Daoy (cell line): ENCODE measurements at regions not wholly inside any gene's neighbourhood (a gene's known extent, or its start where the extent isn't known, plus 50 kb on each side); places are given as distances from the start of the nearest gene placed in this dataset.
"Not testable (repeated sequence)": the region's sequence is repeated elsewhere in the genome, so short reads cannot be mapped to it uniquely, and the experiment has no call there.

Experiments
- DNase-seq: peaks from one replicate; pipeline ENCODE4 v3.0.0-alpha.2; 2015; ENCODE audit warnings: low read depth

DNA sequence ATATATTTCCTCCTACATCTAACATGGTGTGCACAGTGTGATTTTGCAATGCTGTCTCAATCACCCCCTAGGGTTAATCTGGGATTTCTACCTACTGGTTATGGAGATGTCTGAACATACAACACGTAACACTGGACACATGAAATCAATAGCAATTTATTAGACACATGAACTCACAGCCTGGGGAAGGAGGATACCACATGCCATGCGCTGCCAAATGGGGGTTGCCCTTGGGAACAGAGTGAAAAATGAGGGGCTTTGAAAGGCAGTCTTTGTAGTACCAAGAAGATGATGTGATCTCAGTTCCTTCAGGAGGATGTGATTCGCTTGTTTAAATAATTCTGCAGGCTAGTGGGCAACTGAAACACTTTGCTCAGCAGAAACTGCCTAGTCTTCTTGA, 253.6 kb upstream of the LRRC4C start:
- DNase-seq, result no peak

DNA sequence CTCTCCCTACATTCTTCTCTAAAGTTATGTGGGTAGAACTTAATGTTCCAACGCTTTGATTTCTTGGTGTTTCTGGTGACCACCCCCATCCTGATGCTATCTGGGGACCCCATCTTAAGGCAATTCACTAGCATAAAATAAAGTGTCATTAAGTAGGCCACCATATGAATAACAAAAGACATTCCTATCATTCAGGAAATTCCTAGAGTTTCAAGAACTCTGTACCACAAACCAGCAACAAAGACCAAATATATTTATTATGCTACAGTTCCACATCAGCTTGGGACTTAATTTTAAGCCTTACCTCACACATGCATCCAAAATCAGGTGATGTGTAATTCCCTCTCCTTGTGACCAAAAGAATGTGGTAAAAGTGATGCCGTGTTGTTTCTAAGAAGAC, 254.6 kb upstream of the LRRC4C start:
- DNase-seq, result no peak

DNA sequence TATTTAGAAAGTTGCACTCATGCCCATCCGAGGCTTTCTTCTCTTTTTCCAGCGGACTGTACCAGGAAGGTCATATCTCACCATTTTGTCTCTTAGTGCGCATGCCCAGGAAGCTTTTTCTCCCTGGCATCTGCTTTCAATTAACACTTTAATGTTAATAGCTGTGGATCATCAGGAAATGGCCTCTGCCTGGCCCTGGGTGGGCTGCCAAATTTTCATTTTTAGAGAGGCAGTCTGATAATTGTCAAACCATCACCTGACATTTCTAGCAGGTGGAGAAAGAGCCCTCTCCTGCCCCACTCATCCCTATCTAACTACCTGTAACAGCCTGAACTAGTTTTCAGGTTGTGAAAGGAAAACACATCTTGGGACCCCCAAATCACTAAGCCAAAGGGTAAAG, 257.4 kb upstream of the LRRC4C start:
- no peak for DNase-seq

DNA sequence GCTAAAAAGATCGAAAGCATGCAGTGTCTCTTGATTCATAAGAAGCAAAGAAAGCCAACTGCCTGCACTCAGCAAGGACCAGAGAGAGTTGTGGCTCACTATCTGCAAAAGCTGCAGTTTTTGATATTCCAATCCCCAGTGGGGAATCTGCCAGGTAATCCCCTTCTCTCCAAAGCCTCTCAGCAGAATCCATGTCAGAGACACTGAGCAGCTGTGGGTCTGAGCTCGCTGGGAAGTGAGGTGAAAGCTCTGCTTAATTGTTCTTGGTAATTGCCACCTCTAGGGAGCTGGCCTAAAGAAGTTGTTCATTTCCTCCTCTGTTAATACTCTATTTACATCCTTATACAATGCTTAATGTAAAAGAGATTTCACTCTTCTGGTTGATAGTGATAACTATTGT, 261.3 kb upstream of the LRRC4C start:
- no peak for DNase-seq

DNA sequence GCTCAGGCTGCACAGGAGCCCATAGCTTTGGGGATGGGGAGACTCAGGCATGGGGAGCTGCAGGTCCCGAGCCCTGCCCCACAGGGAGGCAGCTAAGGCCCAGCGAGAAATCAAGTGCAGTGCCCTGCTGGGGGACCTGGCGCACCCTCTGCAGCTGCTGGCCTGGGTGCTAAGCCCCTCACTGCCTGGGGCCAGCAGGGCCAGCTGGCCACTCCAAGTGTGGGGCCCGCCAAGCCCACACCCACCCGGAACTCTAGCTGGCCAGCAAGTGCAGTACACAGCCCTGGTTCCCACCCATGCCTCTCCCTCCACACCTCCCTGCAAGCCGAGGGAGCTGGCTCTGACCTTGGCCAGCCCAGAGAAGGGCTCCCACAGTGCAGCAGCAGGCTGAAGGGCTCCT, 268.7 kb upstream of the LRRC4C start:
- DNase-seq, result not testable (repeated sequence)

DNA sequence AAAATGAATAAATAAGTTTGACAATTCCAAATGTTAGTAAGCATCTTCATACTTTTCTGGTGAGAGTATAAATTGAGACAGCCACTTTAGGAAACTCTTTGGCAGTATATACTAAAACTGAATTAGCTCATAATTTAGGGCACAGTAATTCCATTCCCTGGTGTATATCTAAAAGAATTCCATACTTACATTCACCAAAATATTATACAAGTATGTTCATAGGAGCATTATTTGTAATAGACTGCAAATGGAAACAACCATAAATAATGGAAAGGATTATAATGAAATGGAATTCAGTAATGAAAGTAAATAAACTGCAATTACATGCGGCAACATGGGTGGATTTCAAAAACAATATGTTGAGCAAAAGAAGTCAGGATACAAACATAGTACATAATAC, 315.8 kb upstream of the LRRC4C start:
- DNase-seq, result no peak

DNA sequence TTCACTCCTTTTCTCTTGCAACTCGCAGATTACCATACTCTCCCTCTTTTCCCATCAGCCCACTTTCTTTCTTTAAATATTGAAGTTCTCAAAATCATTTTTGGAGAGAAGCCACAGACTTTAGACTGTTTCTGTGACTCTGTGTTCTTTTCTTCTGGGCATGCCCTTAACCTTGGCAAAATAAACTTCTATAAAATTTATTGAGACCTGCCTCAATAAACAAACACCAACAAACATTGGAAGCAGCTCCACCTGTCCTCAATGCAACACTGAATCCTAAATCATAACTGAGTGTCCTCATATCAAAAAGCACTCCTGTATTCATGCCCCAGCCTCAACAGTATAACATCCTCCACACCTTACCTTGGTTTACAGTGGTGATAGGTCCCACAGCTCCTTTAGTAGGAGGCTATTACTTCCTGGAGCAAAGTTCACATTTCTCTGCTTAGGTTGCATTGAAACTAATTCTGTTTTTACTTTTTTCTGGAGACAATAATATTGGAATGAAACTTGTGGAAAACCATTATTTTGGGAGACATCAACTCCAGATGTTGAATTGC, 320.0 kb upstream of the LRRC4C start:
- DNase-seq, result no peak

DNA sequence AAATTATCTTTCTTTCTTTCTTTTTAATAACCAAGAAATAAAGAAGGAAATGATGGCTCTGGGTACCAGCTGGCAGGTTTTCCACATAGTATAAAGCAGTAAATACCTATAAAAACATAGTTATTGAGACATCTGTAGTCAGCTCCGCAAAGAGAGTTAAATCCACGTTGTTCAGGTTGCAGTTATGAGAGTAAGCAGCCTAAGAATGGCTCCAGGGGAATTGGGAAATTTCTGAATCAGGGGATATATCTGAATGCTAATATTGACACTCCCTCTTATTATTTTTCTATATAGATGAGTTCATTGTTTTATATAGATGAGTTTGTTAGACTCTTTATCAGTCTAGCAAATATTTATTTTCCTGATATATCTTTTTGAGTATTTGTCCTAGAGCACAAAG, 322.0 kb upstream of the LRRC4C start:
- DNase-seq, result no peak

DNA sequence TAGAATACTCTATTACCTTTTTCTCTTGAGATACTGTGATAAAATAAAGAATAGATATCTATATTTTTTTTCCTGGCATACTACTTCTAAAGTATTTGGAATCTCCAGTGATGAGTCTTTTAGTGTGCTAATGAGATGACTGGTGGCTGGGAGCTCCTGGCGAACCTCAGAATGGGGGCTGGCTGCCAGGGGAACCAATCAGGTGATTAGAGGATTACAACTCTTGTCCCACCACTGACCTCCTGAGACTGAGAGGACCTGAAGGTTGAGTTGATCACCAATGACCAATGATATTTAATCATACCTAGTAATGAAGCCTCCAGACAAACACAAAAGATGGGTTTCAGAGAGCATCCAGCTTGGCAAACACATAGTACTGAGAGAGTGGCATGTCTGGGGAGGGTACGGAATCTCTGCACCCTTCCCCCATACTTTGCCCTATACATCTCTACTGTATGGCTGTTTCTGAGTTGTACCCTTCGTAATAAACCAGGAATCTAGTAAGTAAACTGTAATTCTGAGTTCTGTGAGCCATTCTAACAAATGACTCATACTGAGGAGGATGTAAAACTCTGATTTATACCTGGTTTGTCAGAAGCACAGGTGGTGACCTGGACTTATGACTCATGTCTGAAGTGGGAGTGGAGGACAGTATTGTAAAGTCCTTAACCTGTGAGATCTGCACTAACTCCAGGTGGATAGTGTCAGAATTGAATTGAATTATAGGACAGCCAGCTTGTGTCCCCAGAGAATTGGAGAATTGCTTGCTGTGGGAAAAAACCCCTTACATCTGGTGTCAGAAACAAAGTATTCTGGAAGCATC, 325.3 kb upstream of the LRRC4C start:
- DNase-seq, result no peak

DNA sequence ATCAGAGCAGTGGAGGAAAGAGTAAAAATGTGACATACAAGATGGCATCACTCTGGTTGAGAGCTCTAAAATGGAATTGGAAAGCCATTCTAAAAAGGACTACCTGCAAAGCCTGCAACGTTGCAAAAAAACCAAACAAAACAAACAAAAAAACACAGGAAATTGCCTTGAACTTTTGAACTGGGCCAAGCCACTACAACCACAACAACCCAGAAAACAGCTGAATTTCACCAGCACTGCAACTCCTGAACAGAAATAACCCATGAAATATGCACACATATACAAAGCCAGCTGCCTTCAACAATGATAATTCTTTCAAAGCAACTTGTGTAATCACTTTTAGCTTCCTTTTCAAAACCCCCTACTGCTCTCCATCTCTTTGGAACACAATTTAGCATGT, 326.6 kb upstream of the LRRC4C start:
- DNase-seq, result no peak

DNA sequence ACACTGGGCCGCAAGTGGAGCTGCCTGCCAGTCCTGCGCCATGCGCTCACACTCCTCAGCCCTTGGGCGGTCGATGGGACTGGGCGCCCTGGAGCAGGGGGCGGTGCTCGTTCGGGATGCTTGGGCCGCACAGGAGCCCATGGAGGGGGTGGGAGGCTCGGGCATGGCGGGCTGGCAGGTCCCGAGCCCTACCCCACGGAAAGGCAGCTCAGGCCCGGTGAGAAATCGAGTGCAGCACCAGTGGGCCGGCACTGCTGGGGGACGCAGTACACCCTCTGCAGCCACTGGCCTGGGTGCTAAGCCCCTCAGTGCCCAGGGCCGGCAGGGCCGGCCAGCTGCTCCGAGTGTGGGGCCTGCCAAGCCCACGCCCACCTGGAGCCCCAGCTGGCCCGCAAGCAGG, 328.7 kb upstream of the LRRC4C start:
- no peak for DNase-seq

DNA sequence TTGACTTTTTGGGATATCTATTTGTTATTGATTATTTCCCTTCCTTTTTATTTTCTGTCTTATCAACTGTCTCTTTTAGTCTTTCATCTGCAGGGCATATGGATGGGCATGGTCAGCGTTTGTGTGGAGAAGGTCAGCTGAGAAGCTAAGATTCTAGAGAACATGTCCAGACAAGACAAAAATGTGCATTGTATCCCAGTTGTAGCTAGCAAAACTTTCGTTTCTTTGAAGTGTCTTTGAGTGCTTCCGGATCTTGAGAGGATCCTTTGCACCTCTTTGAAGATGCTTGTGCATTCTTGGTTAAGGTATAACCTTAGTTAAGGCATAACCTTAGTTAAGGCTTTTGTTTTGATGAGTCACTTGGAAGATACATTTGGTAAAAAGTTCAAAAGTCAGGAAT, 329.9 kb upstream of the LRRC4C start:
- DNase-seq, result no peak

DNA sequence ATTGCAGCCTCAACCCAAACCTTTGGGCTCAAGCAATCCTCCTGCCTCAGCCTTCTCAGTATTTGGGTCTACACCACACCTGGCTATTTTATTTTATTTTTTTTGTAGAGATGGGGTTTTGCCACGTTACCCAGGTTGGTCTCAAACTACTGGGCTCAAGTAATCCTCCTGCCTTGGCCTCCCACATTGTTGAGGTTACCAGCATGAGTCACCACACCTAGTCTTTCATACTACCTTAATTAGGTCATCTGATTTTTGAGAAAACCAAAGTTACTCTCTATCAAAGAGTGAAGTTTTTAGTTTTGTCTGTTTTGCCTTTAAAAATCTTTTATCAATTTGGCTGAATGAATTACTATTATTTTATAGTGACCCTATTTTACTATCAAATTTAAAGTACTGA, 335.6 kb upstream of the LRRC4C start:
- DNase-seq, result no peak

DNA sequence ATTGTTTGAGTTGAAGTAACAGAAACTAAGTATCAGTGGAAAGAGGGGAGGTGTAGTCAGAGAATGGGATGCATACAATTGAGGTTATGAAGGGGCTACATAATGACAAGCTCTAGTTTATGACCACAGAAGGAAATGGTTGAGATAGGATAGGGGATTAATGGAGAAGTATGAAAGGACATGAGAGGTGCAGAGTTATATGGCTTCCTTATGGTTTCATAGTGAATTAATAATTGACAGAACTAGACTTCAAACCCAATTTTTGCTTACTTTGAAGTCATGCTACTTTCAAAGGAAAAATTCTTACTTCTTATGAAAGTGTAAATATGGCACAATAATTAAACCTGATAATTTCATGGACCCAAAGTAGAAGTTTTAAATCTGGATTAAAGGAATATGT, 340.3 kb upstream of the LRRC4C start:
- DNase-seq, result no peak

DNA sequence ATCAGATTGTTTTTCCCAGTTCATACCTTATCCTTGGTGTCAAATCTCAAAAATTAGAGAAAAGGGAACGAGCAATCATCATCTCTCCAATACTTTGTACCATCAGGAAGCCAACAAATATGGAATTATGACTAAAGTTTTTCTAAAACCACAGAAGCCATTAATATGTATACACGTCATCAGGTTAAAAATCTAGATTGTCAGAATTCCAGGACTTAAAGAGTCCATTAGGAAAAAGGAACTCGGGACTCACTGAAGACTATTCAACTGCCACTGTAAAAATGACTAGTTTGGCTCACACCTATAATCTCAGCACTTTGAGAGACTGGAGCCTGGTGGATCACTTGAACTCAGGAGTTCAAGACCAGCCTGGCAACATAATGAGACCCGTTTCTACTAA, 344.4 kb upstream of the LRRC4C start:
- DNase-seq, result no peak

DNA sequence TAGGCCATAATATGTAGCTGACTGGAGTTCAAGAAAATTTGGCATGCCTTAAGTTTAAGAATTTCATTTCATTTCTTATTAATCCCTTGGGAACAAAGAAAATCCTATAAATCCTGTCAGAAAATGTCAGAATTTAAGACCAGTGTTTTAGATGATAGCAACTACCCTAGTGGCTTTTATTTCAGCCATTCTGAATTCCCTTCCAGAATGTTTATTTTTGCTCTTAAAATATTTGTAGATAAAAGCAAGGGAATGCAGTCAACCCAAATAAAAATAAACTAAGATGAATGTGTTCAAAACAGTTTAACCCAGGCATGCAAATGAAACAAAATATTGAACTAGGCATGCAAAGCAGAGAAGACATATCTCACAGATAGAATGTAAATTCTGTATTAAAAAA, 356.9 kb upstream of the LRRC4C start:
- no peak for DNase-seq

DNA sequence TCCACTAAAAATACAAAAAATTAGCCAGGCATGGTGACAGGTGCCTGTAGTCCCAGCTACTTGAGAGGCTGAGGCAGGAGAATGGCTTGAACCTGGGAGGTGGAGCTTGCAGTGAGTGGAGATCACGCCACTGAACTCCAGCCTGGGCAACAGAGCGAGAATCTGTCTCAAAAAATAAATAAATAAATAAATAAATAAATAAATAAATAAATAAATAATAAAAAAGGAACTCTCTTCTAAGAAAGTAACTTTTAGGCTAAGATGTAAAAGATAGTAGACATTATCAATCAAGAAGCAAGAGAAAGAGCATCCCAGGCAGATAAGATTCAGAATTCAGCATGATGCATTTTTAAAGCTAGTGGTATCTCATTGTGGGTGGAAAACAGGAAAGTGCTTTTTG, 364.8 kb upstream of the LRRC4C start:
- DNase-seq, result not testable (repeated sequence)

DNA sequence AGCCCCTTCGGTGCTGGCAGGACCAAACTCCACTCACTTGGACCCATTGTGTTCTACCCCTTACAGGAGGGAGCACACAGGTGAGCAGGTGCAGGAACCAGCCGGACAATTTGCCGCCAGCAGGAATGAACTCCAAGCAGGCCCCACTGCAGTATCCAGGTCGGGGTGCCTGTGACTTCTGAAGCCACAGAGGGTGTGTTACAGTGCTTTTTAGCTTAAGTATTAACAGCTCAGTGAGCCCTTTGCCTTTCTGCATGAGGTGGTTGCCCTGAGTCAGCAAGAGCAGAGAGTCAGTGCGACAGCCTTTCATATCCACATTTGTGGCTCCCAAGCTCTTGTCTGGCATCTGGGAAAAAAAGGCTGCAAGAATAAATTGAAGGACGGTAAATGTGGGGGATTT, 366.6 kb upstream of the LRRC4C start:
- DNase-seq, result no peak

DNA sequence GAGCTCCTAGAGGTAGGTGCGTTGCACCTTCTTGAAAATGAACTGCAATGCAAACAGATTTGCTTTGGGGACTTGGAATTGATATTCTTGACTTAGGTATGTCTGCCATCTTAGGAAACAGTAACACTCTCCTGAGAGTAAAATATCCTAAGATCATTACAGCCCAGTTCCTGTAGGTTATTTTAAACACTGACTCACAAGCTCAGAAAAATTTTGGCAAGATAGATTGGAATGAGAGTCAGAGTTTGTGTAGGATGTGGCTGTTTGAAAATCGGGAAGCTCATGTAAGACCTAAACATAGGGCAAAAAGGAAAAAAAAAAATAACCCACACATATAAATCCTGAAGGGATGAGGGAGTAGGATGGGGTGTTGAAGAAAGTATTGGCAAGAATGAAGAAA, 377.0 kb upstream of the LRRC4C start:
- no peak for DNase-seq

DNA sequence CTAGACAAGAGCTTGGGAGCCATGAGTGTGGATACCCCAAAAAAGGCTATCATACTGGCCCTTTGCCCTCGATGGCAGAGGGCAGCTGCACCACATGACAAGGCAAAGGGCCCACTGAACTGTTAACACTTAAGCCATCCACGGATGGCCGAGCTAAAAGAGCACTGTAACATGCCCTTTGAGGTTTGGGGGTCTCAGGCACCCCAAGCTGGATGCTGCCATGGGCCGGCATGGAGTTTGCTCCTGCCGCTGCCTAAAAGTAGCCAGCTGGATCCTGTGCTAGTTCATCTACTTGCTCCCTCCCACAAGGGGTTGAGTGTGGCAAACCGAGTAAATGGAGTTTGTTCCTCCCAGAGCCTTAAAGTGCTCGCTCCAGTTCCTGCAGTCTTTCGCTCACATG, 383.2 kb upstream of the LRRC4C start:
- no peak for DNase-seq

DNA sequence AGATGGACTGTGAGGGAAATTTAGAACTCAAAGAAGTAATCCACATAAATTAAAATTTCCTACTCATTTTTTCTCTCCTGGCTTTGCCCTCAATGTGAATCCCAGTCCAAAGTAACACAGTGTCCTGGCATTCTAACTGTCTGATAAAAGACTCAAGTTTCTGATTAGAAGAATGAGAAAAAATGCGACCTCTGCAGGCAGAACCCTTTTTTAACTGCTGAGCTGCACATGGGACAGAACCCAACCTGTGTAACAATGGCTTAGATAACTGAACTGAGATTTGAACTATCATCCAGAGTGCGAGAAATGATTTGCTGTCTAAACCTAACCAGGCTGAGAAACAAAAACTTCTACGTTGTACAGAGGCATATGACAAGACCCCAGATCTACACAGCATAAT, 385.6 kb upstream of the LRRC4C start:
- no peak for DNase-seq

DNA sequence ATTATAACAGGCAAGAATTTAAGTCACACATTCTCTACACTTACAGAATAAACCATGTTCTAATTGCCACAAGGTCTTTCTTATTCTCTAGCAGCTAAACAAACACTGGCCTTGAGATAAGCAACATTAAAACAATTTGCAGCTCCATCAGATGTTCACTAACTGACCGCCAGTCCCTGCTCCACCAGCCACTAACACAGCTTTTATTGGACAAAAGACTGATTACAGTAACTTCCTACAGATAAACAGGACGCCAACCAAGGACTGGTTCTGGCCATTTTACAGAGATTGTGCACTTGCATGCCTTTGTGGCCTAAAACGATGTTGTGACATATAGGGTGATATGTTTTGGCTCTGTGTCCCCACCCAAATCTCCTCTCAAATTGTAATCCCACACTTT, 388.9 kb upstream of the LRRC4C start:
- DNase-seq, result no peak

DNA sequence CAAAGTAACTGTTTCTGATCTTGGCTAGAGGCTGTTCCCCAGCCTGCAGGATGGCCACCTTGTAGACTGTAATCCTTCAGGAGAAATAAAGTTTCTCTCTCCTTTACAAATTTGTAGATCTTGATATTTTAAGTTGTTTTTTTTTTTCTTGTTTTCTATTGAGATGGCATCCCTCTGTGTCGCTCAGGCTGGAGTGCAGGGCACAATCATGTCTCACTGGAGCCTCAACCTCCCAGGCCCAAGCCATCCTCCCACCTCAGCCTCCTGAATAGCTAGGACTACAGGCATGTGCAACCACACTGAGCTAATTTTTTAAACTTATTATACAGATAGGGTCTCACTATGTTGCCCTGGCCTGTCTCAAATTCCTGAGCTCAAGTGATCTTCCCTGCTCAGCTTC, 389.8 kb upstream of the LRRC4C start:
- no peak for DNase-seq

DNA sequence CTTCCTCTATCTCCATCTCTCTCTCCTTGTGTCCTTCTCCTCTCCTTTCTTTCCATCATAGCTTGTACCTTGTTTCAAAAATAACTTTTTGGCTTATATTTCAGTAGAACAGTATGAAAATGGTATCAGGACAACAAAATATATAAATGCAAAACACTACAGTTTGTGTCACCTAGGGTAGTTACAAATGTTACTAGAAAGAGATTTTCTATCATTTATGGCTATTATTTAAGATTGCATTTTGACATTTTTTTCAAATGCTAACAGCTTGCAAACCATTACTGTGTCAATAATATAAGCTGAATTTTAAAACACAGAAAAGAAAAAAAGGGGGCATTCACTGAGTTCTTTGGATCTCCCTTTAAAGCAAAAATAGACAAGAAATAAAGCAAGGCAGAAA, 392.3 kb upstream of the LRRC4C start:
- no peak for DNase-seq
